HG03095 (cell line): ENCODE measurements at regions not wholly inside any gene's neighbourhood (a gene's known extent, or its start where the extent isn't known, plus 50 kb on each side); places are given as distances from the start of the nearest gene placed in this dataset.

Experiments
- ATAC-seq: cut with Tn5 transposase; IDR thresholded peaks from one replicate; pipeline ENCODE4 v1.9.1; 2021; ENCODE audit warnings: moderate library complexity; ENCODE audit not compliant: unreplicated experiment

- ATAC-seq, result no peak
Measured at GRCh38 chr2:150110548-150110947, 376.9 kb downstream of the RND3 start.

- no peak for ATAC-seq
Measured at GRCh38 chr2:150109912-150110311, 377.6 kb downstream of the RND3 start.

GRCh38 chr2:150109028-150109427 lies 378.4 kb downstream of the RND3 start:
- no peak for ATAC-seq

- no peak for ATAC-seq
Measured at GRCh38 chr2:150107816-150108215, 379.7 kb downstream of the RND3 start.

GRCh38 chr2:150107170-150107569 lies 380.3 kb downstream of the RND3 start:
- ATAC-seq, result no peak

GRCh38 chr2:150101947-150102346 lies 385.5 kb downstream of the RND3 start:
- no peak for ATAC-seq

- ATAC-seq, result no peak
Measured at GRCh38 chr2:150100834-150101233, 386.6 kb downstream of the RND3 start.

GRCh38 chr2:150100336-150100735 lies 387.1 kb downstream of the RND3 start:
- no peak for ATAC-seq

- no peak for ATAC-seq
Measured at GRCh38 chr2:150099805-150100204, 387.7 kb downstream of the RND3 start.

GRCh38 chr2:150097901-150098531 lies 389.5 kb downstream of the RND3 start:
- no peak for ATAC-seq

- ATAC-seq, result no peak
Measured at GRCh38 chr2:150097402-150097801, 390.1 kb downstream of the RND3 start.

- no peak for ATAC-seq
Measured at GRCh38 chr2:150095361-150096095, 391.9 kb downstream of the RND3 start.

- ATAC-seq, result no peak
Measured at GRCh38 chr2:150091846-150092245, 395.6 kb downstream of the RND3 start.

GRCh38 chr2:150090031-150090430 lies 397.4 kb downstream of the RND3 start:
- ATAC-seq, result no peak

GRCh38 chr2:150088538-150088937 lies 398.9 kb downstream of the RND3 start:
- no peak for ATAC-seq

- ATAC-seq, result no peak
Measured at GRCh38 chr2:150085478-150085877, 402.0 kb downstream of the RND3 start.

- ATAC-seq, result no peak
Measured at GRCh38 chr2:150081775-150082481, 405.5 kb downstream of the RND3 start.

- no peak for ATAC-seq
Measured at GRCh38 chr2:150076281-150076680, 411.2 kb downstream of the RND3 start.

GRCh38 chr2:150075831-150076230 lies 411.6 kb downstream of the RND3 start:
- no peak for ATAC-seq

- no peak for ATAC-seq
Measured at GRCh38 chr2:150066490-150066889, 421.0 kb downstream of the RND3 start.

- ATAC-seq, result no peak
Measured at GRCh38 chr2:150063931-150064548, 423.4 kb downstream of the RND3 start.
